Panc1 (cell line): ENCODE measurements at regions not wholly inside any gene's neighbourhood (a gene's known extent, or its start where the extent isn't known, plus 50 kb on each side); places are given as distances from the start of the nearest gene placed in this dataset.

Experiments
- ATAC-seq: fragments of 200-7000 bp; cut with Tn5 transposase; 2 replicates; pipeline ENCODE4 v1.9.1; 2020; ENCODE audit warnings: mild to moderate bottlenecking, moderate library complexity
- BruUV-seq: library from RNA; stranded (reverse); fragments of 400-500 nt; replicated peaks from 2 replicates; lab custom pipeline; 2021; lab: Mats Ljungman, UMichigan
- CTCF ChIA-PET: fragments of 300-600 bp; sonication (Branson Sonifier 250); formaldehyde crosslinking; loops from one replicate; lab custom pipeline; 2022; ENCODE audit warnings: antibody characterized with exemption; lab: Charles Lee
- POLR2A ChIA-PET: fragments of 300-600 bp; sonication (Branson Sonifier 250); formaldehyde crosslinking; loops from one replicate; lab custom pipeline; 2022; ENCODE audit warnings: antibody characterized with exemption; lab: Charles Lee
- DNase-seq: peaks from one replicate; pipeline ENCODE4 v3.0.0-alpha.2; 2010; ENCODE audit warnings: low read depth, low spot score
- H3K27ac ChIP-seq: 2 replicates; pipeline ENCODE4 v1.5.1; 2011; ENCODE audit warnings: mild to moderate bottlenecking, low read length, inconsistent platforms
- H3K27me3 ChIP-seq: fragments of 200-500 bp; sonication (Bioruptor generic); 2 replicates; pipeline ENCODE4 v1.6.0; 2014; ENCODE audit warnings: low read length, inconsistent platforms; ENCODE audit not compliant: control insufficient read depth, insufficient read depth
- H3K36me3 ChIP-seq: fragments of 200-500 bp; sonication (Bioruptor generic); 2 replicates; pipeline ENCODE4 v1.5.1; 2014; ENCODE audit warnings: inconsistent platforms, mild to moderate bottlenecking, low read length, moderate library complexity; ENCODE audit not compliant: control insufficient read depth, insufficient read depth
- H3K4me1 ChIP-seq: 2 replicates; pipeline ENCODE4 v1.5.1; 2011; ENCODE audit warnings: inconsistent platforms, mild to moderate bottlenecking, low read length, moderate library complexity; ENCODE audit not compliant: control insufficient read depth, insufficient read depth
- H3K4me3 ChIP-seq, 2 experiments: 2 replicates each; pipeline ENCODE4 v1.5.1; 2011 to 2012; ENCODE audit warnings: low read depth in 2 of 2, low read length in 2 of 2, mild to moderate bottlenecking in 2 of 2, inconsistent platforms in 1 of 2, moderate library complexity in 1 of 2
- H3K9me3 ChIP-seq: fragments of 200-500 bp; sonication (Bioruptor generic); 2 replicates; pipeline ENCODE4 v1.5.1; 2014; ENCODE audit warnings: low read depth, mild to moderate bottlenecking, inconsistent platforms, low read length, moderate library complexity; ENCODE audit not compliant: control insufficient read depth, insufficient read depth
- CTCF ChIP-seq: fragments of 450-650 bp; IDR thresholded peaks from 2 replicates; pipeline ENCODE4 v1.5.1; 2017; ENCODE audit warnings: mild to moderate bottlenecking
- POLR2AphosphoS5 ChIP-seq: IDR thresholded peaks from 2 replicates; pipeline ENCODE4 v1.6.1; 2012; ENCODE audit warnings: mild to moderate bottlenecking, low read depth, low read length, moderate library complexity
- REST ChIP-seq, 2 experiments: IDR thresholded peaks; 2 replicates each; pipeline ENCODE4 v1.6.1; 2011 to 2012; ENCODE audit warnings: low read depth in 2 of 2, control low read depth in 1 of 2, low read length in 1 of 2, mild to moderate bottlenecking in 1 of 2, moderate library complexity in 1 of 2; ENCODE audit not compliant: insufficient read depth in 1 of 2
- SIN3A ChIP-seq: IDR thresholded peaks from 2 replicates; pipeline ENCODE4 v1.6.1; 2012; ENCODE audit warnings: low read depth, mild to moderate bottlenecking, low read length, moderate library complexity, borderline replicate concordance; ENCODE audit not compliant: insufficient read depth
- TCF7L2 ChIP-seq: IDR thresholded peaks from 2 replicates; pipeline ENCODE4 v1.6.1; 2011; ENCODE audit warnings: mild to moderate bottlenecking, low read depth, low read length, inconsistent platforms
- in situ Hi-C: cut with HindIII; loops from 2 replicates; pipeline ENCODE4 v1.10.0; 2016; ENCODE audit warnings: low sequenced_read_pairs, low pct_unique_long_range_greater_than_20kb
- intact Hi-C: fragments of 100-400 bp; cut with micrococcal nuclease; formaldehyde crosslinking; loops from one replicate; pipeline ENCODE4 v1.10.0; 2022; ENCODE audit not compliant: unreplicated experiment

- BruUV-seq: no TSS peak
Measured at GRCh38 chr3:144549166-144549565, 577.5 kb downstream of the DIPK2A start.

DNA sequence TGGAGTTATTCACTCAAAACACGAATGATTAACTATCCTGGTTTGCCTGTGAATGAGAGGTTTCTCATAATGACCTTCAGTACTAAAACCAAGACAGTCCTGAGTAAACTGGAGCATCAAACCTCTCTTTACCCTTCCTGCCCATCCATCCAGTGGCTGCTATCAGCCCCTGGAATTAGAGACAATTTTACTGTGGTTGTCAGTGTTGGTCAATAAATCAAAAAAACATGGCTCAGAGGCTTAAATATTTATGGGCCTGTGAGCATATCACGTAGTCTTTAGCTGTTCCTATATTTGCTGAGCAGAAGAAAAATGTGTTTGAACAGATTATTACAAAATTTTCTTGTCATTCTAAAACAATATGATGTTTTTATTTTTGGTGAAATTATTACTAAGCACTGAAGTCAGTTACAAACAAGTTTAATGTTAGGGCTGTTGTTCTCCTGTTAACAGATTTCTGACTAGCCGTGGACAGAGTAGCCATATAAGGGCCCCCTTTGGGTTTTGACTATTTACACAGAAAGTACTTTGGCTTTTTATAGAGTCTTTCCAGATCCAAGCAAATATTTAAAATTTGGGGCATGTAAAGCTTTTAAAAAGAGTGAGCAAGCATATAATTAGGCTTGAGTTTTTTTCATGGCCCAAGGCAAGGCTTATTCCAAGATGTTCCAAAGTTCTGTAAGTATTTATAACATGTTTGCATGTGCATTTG is 580.9 kb downstream of the DIPK2A start:
- DNase-seq: no peak

More at GRCh38 chr3:144549166-144549565, 577.5 kb downstream of the DIPK2A start:
- DNase-seq (no peak), ATAC-seq (no peak)
- ChIA-PET CTCF (no interaction called here), POLR2A (no interaction called here)
- no peak for TF ChIP-seq POLR2AphosphoS5
- no peak for TF ChIP-seq REST (IDR thresholded peaks at IDR 0.05; ENCODE audit: insufficient read depth in 1 of 2, low read depth in 2 of 2, low read length in 1 of 2)
- no peak for TF ChIP-seq CTCF
- TF ChIP-seq TCF7L2: no peak
- TF ChIP-seq SIN3A: no peak
- Histone ChIP-seq H3K27me3 (no peaks in the 10 kb centered on the region), H3K4me3 (no peak overlapping the region), H3K9me3 (no peaks in the 10 kb centered on the region), H3K36me3 (no peaks in the 10 kb centered on the region), H3K4me1 (no peaks in the 10 kb centered on the region), H3K27ac (no peak overlapping the region)
- intact Hi-C loops: no loop called here
- in situ Hi-C loops: no loop called here

More for the DNA sequence above, 580.9 kb downstream of the DIPK2A start:
- no TSS peak for BruUV-seq
- ChIA-PET POLR2A (no interaction called here), CTCF (no interaction called here)
- Histone ChIP-seq H3K36me3 (no peaks in the 10 kb centered on the region), H3K4me1 (no peaks in the 10 kb centered on the region), H3K4me3 (no peak overlapping the region), H3K9me3 (no peaks in the 10 kb centered on the region), H3K27ac (no peak overlapping the region), H3K27me3 (no peaks in the 10 kb centered on the region)
- ATAC-seq: no peak
- TF ChIP-seq POLR2AphosphoS5 (no peak), SIN3A (no peak), REST (IDR thresholded peaks at IDR 0.05; ENCODE audit: insufficient read depth in 1 of 2, low read depth in 2 of 2, low read length in 1 of 2) (no peak), TCF7L2 (no peak), CTCF (no peak)
- intact Hi-C loops: no loop called here
- in situ Hi-C loops: no loop called here
